BJ (cell line): ENCODE measurements at regions not wholly inside any gene's neighbourhood (a gene's known extent, or its start where the extent isn't known, plus 50 kb on each side); places are given as distances from the start of the nearest gene placed in this dataset.

Experiments used
- CTCF ChIA-PET: fragments of 350-600 bp; formaldehyde crosslinking; extraction: SDS; loops from one replicate; lab custom pipeline; 2021; ENCODE audit warnings: antibody characterized with exemption, inconsistent platforms; lab: Yijun Ruan, JAX
- POLR2A ChIA-PET: fragments of 300-600 bp; sonication (Branson Sonifier 250); formaldehyde crosslinking; extraction: SDS; loops from one replicate; lab custom pipeline; 2021; ENCODE audit warnings: antibody characterized with exemption; lab: Charles Lee
- DNase-seq: peaks from one replicate; pipeline ENCODE4 v3.0.0-alpha.2; 2011; ENCODE audit warnings: low read depth
- H3K27me3 ChIP-seq: 2 replicates; pipeline ENCODE4 v1.6.0; 2011; ENCODE audit warnings: low read length; ENCODE audit not compliant: control insufficient read depth, insufficient read depth
- H3K36me3 ChIP-seq: 2 replicates; pipeline ENCODE4 v1.5.1; 2011; ENCODE audit warnings: low read length; ENCODE audit not compliant: control insufficient read depth, insufficient read depth
- H3K4me3 ChIP-seq: 2 replicates; pipeline ENCODE4 v1.5.1; 2011; ENCODE audit warnings: low read depth, mild to moderate bottlenecking, control low read depth, low read length
- TF ChIP-seq, protein P1 (sequence below): IDR thresholded peaks from 2 replicates; pipeline ENCODE4 v1.5.1; 2011; ENCODE audit warnings: low read depth, mild to moderate bottlenecking, control low read depth, inconsistent platforms, low read length, moderate library complexity; ENCODE audit not compliant: insufficient read depth

GRCh38 chr18:47341678-47342077 lies 90.2 kb upstream of the SKOR2 start:
- TF ChIP-seq, protein P1, sequence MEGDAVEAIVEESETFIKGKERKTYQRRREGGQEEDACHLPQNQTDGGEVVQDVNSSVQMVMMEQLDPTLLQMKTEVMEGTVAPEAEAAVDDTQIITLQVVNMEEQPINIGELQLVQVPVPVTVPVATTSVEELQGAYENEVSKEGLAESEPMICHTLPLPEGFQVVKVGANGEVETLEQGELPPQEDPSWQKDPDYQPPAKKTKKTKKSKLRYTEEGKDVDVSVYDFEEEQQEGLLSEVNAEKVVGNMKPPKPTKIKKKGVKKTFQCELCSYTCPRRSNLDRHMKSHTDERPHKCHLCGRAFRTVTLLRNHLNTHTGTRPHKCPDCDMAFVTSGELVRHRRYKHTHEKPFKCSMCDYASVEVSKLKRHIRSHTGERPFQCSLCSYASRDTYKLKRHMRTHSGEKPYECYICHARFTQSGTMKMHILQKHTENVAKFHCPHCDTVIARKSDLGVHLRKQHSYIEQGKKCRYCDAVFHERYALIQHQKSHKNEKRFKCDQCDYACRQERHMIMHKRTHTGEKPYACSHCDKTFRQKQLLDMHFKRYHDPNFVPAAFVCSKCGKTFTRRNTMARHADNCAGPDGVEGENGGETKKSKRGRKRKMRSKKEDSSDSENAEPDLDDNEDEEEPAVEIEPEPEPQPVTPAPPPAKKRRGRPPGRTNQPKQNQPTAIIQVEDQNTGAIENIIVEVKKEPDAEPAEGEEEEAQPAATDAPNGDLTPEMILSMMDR: no peak
- no peak overlapping the region for H3K4me3 ChIP-seq
- no peaks in the 10 kb centered on the region for H3K27me3 ChIP-seq
- no peaks in the 10 kb centered on the region for H3K36me3 ChIP-seq
- CTCF ChIA-PET: no interaction called here
- POLR2A ChIA-PET: no interaction called here
- DNase-seq: no peak

- POLR2A ChIA-PET: no interaction called here
- CTCF ChIA-PET: no interaction called here
- Histone ChIP-seq H3K36me3 (no peaks in the 10 kb centered on the region), H3K27me3 (no peaks in the 10 kb centered on the region), H3K4me3 (no peak overlapping the region)
- DNase-seq: no peak
- TF ChIP-seq, protein P1: no peak
These were observed 83.5 kb upstream of the SKOR2 start for GRCh38 chr18:47334966-47335365.

DNA sequence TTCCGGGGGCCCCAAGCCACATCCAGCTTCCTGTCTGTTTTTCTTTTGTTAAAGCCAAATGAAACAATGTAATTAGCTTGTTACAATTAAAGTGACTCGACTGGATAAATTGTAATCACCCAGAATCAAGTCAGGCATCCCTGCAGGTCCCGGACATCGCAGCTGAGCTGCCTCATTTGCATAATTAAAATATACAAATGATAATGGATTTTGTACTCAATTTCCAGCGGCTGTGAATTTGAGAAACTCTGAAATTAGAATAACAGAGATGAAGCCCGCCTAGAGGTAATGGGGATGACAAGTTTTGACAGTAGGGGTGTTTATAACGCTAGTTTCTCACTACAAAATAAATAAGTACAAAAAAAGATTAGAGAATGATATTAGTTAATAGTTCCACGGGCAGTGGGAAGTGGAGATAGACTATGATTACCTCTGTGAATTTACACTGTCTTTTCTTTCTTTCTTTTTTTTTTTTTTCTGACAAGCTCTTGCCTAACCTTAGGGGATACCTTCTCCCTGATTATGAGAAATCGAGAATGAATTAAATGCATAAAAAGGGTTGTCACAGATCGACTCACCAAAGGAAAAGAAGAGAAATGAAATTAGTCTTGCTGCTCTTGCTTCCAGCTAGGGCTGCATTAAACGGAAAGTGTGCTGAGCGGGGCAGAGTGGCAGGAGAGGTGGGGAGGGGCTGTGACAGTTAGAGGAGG lies 82.6 kb upstream of the SKOR2 start:
- DNase-seq: no peak
- Histone ChIP-seq H3K27me3 (no peaks in the 10 kb centered on the region), H3K4me3 (no peak overlapping the region), H3K36me3 (no peaks in the 10 kb centered on the region)
- ChIA-PET POLR2A (no interaction called here), CTCF (no interaction called here)
- TF ChIP-seq, protein P1: no peak

- ChIA-PET POLR2A (no interaction called here), CTCF (no interaction called here)
- Histone ChIP-seq H3K36me3 (no peaks in the 10 kb centered on the region), H3K4me3 (no peak overlapping the region), H3K27me3 (no peaks in the 10 kb centered on the region)
- TF ChIP-seq, protein P1: no peak
- no peak for DNase-seq
These were observed 80.2 kb upstream of the SKOR2 start for GRCh38 chr18:47331641-47332040.

GRCh38 chr18:47331026-47331425 lies 79.6 kb upstream of the SKOR2 start:
- DNase-seq: no peak
- ChIA-PET CTCF (no interaction called here), POLR2A (no interaction called here)
- Histone ChIP-seq H3K4me3 (no peak overlapping the region), H3K36me3 (no peaks in the 10 kb centered on the region), H3K27me3 (no peaks in the 10 kb centered on the region)
- TF ChIP-seq, protein P1: no peak
